GM12865 (cell line): ENCODE measurements at regions not wholly inside any gene's neighbourhood (a gene's known extent, or its start where the extent isn't known, plus 50 kb on each side); places are given as distances from the start of the nearest gene placed in this dataset.

ENCODE experiments used
- DNase-seq: peaks from one replicate; pipeline ENCODE4 v3.0.0; 2010; ENCODE audit warnings: low read depth
- H3K4me3 ChIP-seq: 2 replicates; pipeline ENCODE4 v1.5.1; 2011; ENCODE audit warnings: mild to moderate bottlenecking, low read depth, low read length, control low read depth
- CTCF ChIP-seq: IDR thresholded peaks from 2 replicates; pipeline ENCODE4 v1.5.1; 2011; ENCODE audit warnings: low read length, control low read depth, low read depth, inconsistent platforms; ENCODE audit not compliant: insufficient read depth; ENCODE audit errors: missing control alignments

GRCh38 chr4:123286903-123287466 is 109.6 kb upstream of the SPRY1 start:
- TF ChIP-seq CTCF, result no peak

GRCh38 chr4:123288309-123289025 is 108.1 kb upstream of the SPRY1 start:
- TF ChIP-seq CTCF, result no peak
- DNase-seq, result peak; percentile 14
- H3K4me3 ChIP-seq, result no peak overlapping the region

More at GRCh38 chr4:123286903-123287466, 109.6 kb upstream of the SPRY1 start:
- DNase-seq, result no peak
- no peak overlapping the region for H3K4me3 ChIP-seq

GRCh38 chr4:123291329-123291728 is 105.3 kb upstream of the SPRY1 start:
- no peak overlapping the region for H3K4me3 ChIP-seq
- no peak for TF ChIP-seq CTCF
- no peak for DNase-seq

GRCh38 chr4:123297836-123298235 is 98.8 kb upstream of the SPRY1 start:
- no peak for TF ChIP-seq CTCF
- no peak overlapping the region for H3K4me3 ChIP-seq
- no peak for DNase-seq

- no peak overlapping the region for H3K4me3 ChIP-seq
- TF ChIP-seq CTCF, result no peak
- no peak for DNase-seq
Measured at GRCh38 chr4:123298261-123298660, 98.3 kb upstream of the SPRY1 start.

- TF ChIP-seq CTCF, result no peak
- no peak for DNase-seq
- H3K4me3 ChIP-seq, result no peak overlapping the region
Measured at GRCh38 chr4:123298801-123299200, 97.8 kb upstream of the SPRY1 start.
